ENCODE measurements at regions not wholly inside any gene's neighbourhood (a gene's known extent, or its start where the extent isn't known, plus 50 kb on each side); places are given as distances from the start of the nearest gene placed in this dataset.

DNA sequence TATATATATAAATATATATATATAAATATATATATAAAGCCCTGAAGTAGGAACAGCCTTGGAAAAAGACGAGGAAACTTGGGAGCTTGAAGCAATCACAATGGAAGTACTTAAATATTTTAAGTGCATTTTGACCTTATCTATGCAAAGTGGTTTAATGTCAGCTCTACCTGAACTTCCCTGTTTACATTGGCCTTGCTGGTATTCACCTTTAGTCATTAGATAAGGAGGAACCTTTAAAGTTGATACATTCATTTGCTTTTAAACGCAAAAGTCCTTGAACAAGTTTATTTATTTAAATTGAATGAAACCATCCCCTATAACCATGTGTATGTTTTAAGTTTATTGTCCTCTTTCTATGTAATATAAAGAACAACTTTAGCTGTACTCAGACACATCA lies 166.7 kb upstream of the ANKRD50 start:
- TF ChIP-seq, protein P1, sequence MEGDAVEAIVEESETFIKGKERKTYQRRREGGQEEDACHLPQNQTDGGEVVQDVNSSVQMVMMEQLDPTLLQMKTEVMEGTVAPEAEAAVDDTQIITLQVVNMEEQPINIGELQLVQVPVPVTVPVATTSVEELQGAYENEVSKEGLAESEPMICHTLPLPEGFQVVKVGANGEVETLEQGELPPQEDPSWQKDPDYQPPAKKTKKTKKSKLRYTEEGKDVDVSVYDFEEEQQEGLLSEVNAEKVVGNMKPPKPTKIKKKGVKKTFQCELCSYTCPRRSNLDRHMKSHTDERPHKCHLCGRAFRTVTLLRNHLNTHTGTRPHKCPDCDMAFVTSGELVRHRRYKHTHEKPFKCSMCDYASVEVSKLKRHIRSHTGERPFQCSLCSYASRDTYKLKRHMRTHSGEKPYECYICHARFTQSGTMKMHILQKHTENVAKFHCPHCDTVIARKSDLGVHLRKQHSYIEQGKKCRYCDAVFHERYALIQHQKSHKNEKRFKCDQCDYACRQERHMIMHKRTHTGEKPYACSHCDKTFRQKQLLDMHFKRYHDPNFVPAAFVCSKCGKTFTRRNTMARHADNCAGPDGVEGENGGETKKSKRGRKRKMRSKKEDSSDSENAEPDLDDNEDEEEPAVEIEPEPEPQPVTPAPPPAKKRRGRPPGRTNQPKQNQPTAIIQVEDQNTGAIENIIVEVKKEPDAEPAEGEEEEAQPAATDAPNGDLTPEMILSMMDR (IDR thresholded peaks at IDR 0.05), result no peak
- no peak for TF ChIP-seq POLR2A (IDR thresholded peaks at IDR 0.05)

Data from lower leg skin (tissue), 3 donors.